ENCODE measurements at regions not wholly inside any gene's neighbourhood (a gene's known extent, or its start where the extent isn't known, plus 50 kb on each side); places are given as distances from the start of the nearest gene placed in this dataset.

DNA sequence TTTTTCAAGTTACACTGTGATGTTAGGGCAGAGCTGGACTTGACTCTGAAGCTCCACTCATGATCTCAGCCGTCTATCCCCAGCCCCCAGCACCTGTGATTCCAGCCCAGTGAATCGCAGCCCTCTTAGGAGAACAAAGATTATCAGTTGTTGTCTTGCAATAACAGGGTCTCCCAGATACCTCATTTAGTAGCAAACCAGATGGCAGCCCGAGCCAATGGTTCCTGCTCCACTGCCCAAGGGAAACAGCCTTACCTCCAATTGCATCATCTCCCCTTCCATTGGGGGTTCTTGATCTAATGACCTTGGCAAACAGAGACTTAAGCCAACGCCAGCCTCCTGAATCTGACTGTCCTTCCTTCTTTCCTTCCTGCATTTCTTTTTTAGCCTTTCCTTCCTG is 371.2 kb downstream of the BCL11B start:
- TF ChIP-seq YY1 (IDR thresholded peaks at IDR 0.05; ENCODE audit: low read depth) (no peak), MEF2A (IDR thresholded peaks at IDR 0.05; ENCODE audit: borderline replicate concordance, low read depth) (no peak), RFX5 (IDR thresholded peaks at IDR 0.05; ENCODE audit: low read length) (no peak), MAX (IDR thresholded peaks at IDR 0.05; ENCODE audit: low read depth) (no peak), MXI1 (IDR thresholded peaks at IDR 0.05; ENCODE audit: low read depth, low read length) (no peak), TAF1 (IDR thresholded peaks at IDR 0.05; ENCODE audit: borderline replicate concordance, low read depth, low read length) (no peak), RAD21 (IDR thresholded peaks at IDR 0.05; ENCODE audit: low read length) (no peak), USF1 (IDR thresholded peaks at IDR 0.05; ENCODE audit: borderline replicate concordance, low read depth) (no peak), TEAD4 (IDR thresholded peaks at IDR 0.05; ENCODE audit: borderline replicate concordance, insufficient read depth) (no peak), SIN3A (IDR thresholded peaks at IDR 0.05; ENCODE audit: borderline replicate concordance, low read depth, low read length) (no peak), GATA2 (CRISPR knock-in tag; IDR thresholded peaks at IDR 0.05) (no peak), EP300 (IDR thresholded peaks at IDR 0.05; ENCODE audit: borderline replicate concordance in 1 of 2, low read depth in 1 of 2, low read length in 1 of 2) (no peak), GABPA (IDR thresholded peaks at IDR 0.05; ENCODE audit: low read depth) (no peak), TCF12 (IDR thresholded peaks at IDR 0.05) (no peak), PBX3 (IDR thresholded peaks at IDR 0.05) (no peak), POLR2AphosphoS5 (IDR thresholded peaks at IDR 0.05; ENCODE audit: low read depth, low read length) (no peak), ZBTB33 (IDR thresholded peaks at IDR 0.05; ENCODE audit: borderline replicate concordance, low read depth) (no peak), FOXM1 (IDR thresholded peaks at IDR 0.05; ENCODE audit: low read depth) (no peak), RXRA (IDR thresholded peaks at IDR 0.05; ENCODE audit: borderline replicate concordance, low read depth) (no peak)
- TF ChIP-seq, protein P1, sequence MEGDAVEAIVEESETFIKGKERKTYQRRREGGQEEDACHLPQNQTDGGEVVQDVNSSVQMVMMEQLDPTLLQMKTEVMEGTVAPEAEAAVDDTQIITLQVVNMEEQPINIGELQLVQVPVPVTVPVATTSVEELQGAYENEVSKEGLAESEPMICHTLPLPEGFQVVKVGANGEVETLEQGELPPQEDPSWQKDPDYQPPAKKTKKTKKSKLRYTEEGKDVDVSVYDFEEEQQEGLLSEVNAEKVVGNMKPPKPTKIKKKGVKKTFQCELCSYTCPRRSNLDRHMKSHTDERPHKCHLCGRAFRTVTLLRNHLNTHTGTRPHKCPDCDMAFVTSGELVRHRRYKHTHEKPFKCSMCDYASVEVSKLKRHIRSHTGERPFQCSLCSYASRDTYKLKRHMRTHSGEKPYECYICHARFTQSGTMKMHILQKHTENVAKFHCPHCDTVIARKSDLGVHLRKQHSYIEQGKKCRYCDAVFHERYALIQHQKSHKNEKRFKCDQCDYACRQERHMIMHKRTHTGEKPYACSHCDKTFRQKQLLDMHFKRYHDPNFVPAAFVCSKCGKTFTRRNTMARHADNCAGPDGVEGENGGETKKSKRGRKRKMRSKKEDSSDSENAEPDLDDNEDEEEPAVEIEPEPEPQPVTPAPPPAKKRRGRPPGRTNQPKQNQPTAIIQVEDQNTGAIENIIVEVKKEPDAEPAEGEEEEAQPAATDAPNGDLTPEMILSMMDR (IDR thresholded peaks at IDR 0.05): no peak
- Histone ChIP-seq H3K4me3 (ENCODE audit: low read depth in 2 of 2, low read length in 1 of 2) (no peak overlapping the region), H3K9me3 (no peaks in the 10 kb centered on the region), H2AFZ (ENCODE audit: low read depth) (no peak overlapping the region), H3F3A (replicated peaks; ENCODE audit: insufficient read depth) (no peaks in the 10 kb centered on the region), H4K20me1 (ENCODE audit: insufficient read depth) (no peaks in the 10 kb centered on the region), H3K9ac (no peak overlapping the region), H3K27ac (ENCODE audit: low read depth in 2 of 2, low read length in 1 of 2) (no peak overlapping the region), H3K79me2 (ENCODE audit: insufficient read depth) (no peaks in the 10 kb centered on the region), H3K27me3 (ENCODE audit: insufficient read depth) (peaks cover 60% of the 10 kb centered on the region), H3K4me1 (ENCODE audit: control insufficient read depth in 1 of 2, insufficient read depth in 2 of 2, low read depth in 1 of 2, low read length in 1 of 2) (no peaks in the 10 kb centered on the region), H3K4me2 (no peak overlapping the region), H3K36me3 (replicated peaks in 1 of 2; ENCODE audit: control insufficient read depth in 1 of 2, insufficient read depth in 2 of 2, low read length in 1 of 2) (no peaks in the 10 kb centered on the region), H3K9me2 (no peaks in the 10 kb centered on the region)
- CTCF ChIA-PET: interaction anchor here (1.0 kb wide), 1 partner anchor 10 kb away, joined by 3 read pairs; no protein-coding TSS in a partner anchor
- WGBS (ENCODE audit: low lambda C conversion rate): 1% methylated on average over 4 of the region's 4 CpGs
- no peak for DNase-seq
- POLR2A ChIA-PET: no interaction called here

Measured in SK-N-SH (cell line).